A673 (cell line): ENCODE measurements at regions not wholly inside any gene's neighbourhood (a gene's known extent, or its start where the extent isn't known, plus 50 kb on each side); places are given as distances from the start of the nearest gene placed in this dataset.

Source experiments
- CTCF ChIP-seq: fragments of 300-800, 200-600 bp; sonication (generic); conservative IDR thresholded peaks from 2 replicates; pipeline ENCODE4 v1.5.1; 2017; ENCODE audit warnings: low read depth, mild to moderate bottlenecking, antibody characterized with exemption, low read length, moderate library complexity, mixed read lengths
- EZH2 ChIP-seq: fragments of 200-600 bp; sonication (generic); IDR thresholded peaks from 2 replicates; pipeline ENCODE4 v1.6.1; 2017; ENCODE audit warnings: borderline replicate concordance, low read depth, mild to moderate bottlenecking, mixed read lengths, antibody characterized with exemption, low read length; ENCODE audit not compliant: poor library complexity, severe bottlenecking

- TF ChIP-seq CTCF (no peak), EZH2 (no peak)
Measured at GRCh38 chr17:5840811-5841446, 229.2 kb upstream of the WSCD1 start.
